HS-5 (cell line): ENCODE measurements at regions not wholly inside any gene's neighbourhood (a gene's known extent, or its start where the extent isn't known, plus 50 kb on each side); places are given as distances from the start of the nearest gene placed in this dataset.
A peak's percentile ranks its signal among the peaks of the same experiment; 100 is the strongest.

ENCODE experiments used
- DNase-seq: peaks from one replicate; pipeline ENCODE4 v3.0.0-alpha.2; 2012; ENCODE audit warnings: low read depth

DNA sequence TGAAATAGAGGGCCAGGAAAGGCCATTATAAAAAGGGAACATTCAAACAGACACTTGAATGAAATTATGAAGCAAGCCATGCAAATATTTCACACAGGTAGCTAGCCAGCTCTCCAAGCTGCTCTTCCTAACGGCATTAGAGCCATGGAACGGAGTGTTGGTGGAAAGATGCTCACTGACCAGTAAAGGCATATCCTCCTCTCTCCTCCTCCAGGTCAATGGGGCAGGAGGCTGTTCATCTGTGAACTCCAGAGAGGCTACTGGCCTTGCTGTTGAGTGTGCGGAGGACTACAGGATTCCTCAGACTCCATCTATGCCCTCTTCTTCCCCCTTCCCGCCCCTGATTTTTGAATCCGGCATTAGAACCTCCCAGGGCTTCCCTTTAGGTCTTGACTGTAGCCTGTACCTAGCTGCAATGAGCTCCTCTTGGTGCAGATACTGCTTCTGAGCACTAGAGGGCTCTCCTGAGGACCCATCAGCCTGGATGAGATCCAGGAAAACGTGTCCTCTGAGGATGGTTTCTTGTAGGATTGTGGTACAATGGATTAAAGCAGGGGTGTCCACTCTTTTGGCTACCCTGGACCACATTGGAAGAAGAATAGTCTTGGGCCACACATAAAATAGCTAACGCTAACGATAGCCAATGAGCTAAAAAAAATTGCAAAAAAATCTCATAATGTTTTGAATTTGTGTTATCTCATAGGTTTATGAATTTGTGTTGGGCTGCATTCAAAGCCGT, 162.2 kb downstream of the SREK1 start:
- peak; percentile 39 for DNase-seq

GRCh38 chr5:66306844-66307315, 162.8 kb downstream of the SREK1 start:
- DNase-seq: peak; percentile 3

- peak; percentile 49 for DNase-seq
Measured at GRCh38 chr5:66307647-66308241, 163.6 kb downstream of the SREK1 start.

DNA sequence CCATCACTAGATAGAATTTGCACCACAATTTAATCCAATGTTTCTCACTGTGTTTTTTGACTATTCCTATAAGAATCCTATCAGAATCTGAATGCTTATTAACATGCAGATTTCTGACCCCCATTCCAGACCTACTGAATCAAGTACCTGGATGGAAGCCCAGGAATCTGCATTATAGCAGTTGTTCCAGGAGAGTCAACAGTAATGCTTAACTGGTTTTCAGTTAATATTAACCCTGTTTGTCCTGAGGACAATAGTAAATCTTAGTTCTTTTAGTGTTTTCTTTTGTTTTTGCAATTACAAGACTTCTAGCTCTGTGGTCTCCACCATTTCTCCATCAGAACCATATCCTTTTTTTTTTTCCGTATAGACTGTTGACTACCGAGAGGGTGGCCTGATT, 168.2 kb downstream of the SREK1 start:
- DNase-seq: no peak

DNA sequence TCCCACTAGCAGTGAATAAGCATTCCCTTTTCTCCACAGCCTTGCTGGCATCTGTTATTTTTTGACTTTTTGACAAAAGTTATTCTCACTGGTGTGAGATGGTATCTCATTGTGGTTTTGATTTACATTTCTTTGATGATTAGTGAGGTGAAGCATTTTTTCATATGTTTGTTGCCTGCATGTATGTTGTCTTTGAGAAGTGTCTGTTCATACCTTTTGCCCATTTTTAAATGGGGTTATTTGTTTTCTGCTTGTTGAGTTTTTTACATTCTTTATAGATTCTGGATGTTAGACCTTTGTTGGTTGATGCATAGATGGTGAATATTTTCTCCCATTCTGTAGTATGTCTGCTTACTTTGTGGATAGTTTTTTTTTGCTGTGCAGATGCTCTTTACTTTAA, 171.7 kb downstream of the SREK1 start:
- DNase-seq: no peak

DNA sequence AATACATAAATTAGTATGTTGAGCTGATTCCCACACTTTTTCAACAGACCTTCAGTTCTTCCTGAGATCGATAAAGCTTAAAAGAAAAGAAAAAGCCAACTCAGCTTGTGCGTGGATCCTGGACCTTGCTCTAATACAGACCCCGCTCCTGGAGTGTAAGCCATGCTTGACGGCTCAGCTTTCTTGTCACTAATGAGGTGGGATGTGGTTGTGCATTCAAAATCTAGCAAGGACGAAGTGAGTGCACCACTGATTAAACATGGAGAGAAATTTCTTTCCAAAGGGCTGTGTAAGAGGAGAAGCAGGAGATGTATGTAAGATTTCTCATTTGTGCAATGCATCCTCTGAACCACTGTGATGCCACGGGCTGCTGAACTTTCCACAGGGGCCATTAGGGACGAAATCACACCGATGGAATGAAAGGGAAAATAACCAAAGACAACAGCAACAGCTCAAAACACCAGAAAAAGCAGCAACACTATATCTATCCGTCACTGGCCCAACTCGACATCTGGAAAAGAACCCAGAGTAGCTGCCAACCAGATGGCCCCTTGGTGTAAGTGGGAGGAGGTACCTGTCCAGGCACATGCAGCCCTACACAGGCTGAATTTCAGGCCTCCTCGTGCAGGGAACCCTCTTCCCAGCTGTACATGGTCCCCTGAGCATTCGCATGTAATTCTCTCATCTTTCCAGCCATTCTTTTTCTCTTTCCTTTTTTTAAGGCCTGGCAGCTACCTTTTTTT, 178.9 kb downstream of the SREK1 start:
- no peak for DNase-seq

- no peak for DNase-seq
Measured at GRCh38 chr5:66323529-66323895, 179.4 kb downstream of the SREK1 start.

DNA sequence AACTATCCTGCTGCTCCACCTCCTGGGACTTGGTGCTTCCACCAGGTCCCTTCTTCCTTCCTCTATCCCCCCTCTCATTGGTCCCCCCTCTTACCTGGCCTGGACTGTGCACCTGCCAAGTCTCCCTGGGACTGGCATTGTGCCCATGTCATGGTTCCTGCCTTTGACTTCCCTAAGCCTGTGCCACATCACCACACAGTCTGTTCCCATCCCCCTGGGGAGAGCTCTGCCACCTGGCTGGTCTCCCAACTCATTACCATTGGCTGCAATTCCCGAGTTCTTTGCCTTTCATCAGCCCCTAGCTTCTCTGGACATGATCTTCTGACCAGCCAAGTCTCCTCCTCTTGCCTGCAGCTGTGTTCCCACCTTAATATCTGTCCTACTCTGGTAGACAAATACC, 180.3 kb downstream of the SREK1 start:
- DNase-seq: no peak

GRCh38 chr5:66326276-66326675, 182.2 kb downstream of the SREK1 start:
- no peak for DNase-seq

- DNase-seq: no peak
Measured at GRCh38 chr5:66327008-66327407, 182.9 kb downstream of the SREK1 start.

DNA sequence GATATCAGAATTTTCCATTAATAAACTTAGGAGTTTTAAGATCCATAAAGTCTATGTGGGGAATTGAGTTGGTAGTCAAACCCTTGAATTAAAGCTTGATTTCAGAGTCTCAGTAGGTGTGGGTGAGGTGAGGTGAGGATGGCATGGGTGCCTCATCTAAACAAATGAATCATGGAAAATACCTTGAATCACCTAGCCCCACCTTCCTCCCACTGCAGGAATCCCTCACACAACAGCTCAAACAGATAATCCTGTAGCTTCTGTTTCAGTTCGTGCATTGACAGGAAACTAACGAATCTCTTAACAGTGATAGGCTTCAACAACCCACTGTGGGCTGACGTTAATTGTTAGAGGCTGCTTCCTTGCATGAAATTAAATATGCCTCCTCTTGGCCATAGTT, 185.0 kb downstream of the SREK1 start:
- DNase-seq: no peak

DNA sequence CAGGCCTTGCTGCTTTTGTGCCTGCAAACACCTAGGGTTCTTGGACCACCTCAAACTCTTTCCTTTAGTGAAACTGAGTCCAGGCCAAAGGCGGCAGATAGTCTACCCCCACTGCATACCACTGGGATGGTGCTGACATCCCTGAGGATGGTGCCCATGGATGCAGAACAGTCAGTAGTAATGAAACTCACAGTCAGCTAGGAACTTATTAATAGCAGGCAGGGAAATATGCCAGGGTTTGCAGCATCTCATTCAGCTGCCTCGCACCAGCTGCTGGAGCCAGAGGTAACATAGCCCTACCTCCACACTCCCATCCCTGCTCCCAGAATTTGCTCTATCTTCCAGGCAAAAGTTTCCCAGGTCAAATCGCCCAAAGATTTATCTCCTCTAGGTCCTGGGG, 189.1 kb downstream of the SREK1 start:
- no peak for DNase-seq

GRCh38 chr5:66337626-66338226, 193.6 kb downstream of the SREK1 start:
- no peak for DNase-seq

DNA sequence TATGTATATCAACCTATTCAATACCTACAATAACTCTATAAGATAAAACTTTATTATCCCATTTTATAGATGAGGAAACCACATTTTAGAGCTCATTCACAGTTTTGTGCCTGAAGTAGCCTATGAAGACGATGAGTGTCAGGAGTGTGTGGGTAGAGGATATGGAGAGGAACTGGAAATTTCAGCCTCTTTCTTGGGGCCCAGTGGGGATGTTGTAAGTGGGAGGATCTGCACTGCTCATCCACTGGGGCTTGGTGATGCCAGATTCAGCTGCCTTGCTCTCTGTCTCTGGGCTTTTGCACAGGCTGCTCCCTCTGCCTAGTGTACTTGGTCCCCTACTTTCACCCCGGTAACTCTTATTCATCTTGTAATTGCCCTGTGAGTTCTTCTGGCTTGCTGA, 194.7 kb downstream of the SREK1 start:
- DNase-seq: no peak

GRCh38 chr5:66339896-66340295, 195.8 kb downstream of the SREK1 start:
- no peak for DNase-seq

GRCh38 chr5:66340786-66341185, 196.7 kb downstream of the SREK1 start:
- no peak for DNase-seq

GRCh38 chr5:66342341-66342880, 198.3 kb downstream of the SREK1 start:
- no peak for DNase-seq

DNA sequence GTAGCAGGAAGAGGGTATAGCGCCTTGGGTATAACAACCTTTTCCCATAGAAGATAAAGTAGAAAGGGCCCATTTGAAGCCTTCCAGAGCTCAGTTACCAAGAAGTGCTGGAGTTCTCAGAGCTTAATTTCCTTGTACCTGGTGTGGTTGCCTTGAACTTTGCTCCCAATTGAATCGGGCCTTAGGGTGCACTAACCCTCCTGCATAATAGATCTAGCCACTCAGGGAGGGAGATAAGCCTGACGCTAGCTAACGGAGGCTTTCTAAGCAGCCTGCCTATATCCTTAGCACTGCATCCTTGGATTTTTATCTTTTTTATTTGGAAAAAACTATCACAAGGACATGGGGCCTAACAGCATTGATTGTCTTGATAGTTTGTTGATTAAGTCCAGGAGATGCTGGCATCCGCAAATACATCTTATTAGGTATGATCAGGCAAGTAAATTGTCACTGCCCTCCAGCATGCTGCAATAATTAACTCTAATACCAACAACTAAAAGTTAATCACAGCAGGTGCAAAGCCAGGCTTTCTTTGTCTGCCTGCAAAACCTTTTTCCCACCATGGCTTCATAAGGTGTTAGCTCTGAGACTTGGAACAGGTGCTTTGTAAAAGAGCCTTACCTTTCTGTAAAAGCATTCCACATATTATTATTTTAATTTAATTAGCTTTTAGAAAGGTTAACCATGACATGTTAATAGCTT, 199.4 kb downstream of the SREK1 start:
- DNase-seq: no peak

GRCh38 chr5:66344544-66344943, 200.4 kb downstream of the SREK1 start:
- DNase-seq: no peak

DNA sequence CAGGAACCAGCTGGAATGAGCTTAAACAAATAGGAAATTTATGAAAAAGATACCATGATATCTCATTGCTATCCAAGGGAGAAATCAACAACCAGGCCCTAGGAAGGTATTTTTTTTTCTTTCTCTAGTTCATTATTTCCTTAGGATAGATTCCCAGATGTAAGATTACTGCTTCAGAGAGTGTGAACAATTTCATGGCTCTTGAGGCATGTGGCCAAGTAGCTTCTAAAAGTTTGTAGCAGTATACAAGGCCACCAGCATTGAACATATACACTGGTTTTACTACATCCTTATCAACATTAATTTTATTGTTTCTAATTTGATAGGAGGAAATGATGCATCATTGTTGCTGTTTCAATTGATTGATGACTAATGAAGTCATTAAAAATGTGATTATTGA, 201.2 kb downstream of the SREK1 start:
- no peak for DNase-seq

DNA sequence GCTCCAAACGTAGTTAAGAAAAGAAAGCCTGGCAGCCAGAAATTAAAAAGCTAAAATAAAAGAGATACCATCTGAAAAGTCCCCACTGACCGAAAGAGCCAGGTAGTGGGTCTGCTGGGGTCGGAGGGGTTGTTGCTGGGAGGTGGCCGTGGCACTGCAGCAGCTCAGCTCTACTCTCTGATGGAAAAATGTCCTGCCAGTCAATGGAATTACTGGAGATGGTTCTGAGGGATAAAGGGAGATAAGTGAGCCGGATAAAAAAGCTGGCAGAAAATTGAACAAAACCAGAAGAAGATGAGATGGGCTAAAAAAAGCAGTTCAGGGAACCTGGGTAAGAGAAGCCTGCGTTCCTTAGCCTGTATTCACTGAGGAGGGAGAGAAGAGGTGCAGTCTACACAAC, 202.8 kb downstream of the SREK1 start:
- no peak for DNase-seq
